ENCODE measurements at regions not wholly inside any gene's neighbourhood (a gene's known extent, or its start where the extent isn't known, plus 50 kb on each side); places are given as distances from the start of the nearest gene placed in this dataset.

- TF ChIP-seq EP300 (IDR thresholded peaks at IDR 0.05; ENCODE audit: borderline replicate concordance in 1 of 2, low read depth in 2 of 2, low read length in 2 of 2) (no peak), CHD1 (IDR thresholded peaks at IDR 0.05; ENCODE audit: low read depth, low read length) (no peak), RAD21 (IDR thresholded peaks at IDR 0.05 in 1 of 2, conservative IDR thresholded peaks at IDR 0.05 in 1 of 2; ENCODE audit: low read depth in 2 of 2, low read length in 2 of 2) (no peak), CEBPB (IDR thresholded peaks at IDR 0.05; ENCODE audit: low read depth, low read length) (no peak), BACH1 (IDR thresholded peaks at IDR 0.05; ENCODE audit: low read length) (no peak), SUZ12 (IDR thresholded peaks at IDR 0.05; ENCODE audit: low read length) (no peak), POLR2A (IDR thresholded peaks at IDR 0.05; ENCODE audit: control extremely low read depth in 1 of 2, low read depth in 2 of 2, low read length in 2 of 2) (no peak)
Observed at GRCh38 chr20:39480276-39481043, 518.3 kb downstream of the DHX35 start (continued).
